GM21737 (cell line): ENCODE measurements at regions not wholly inside any gene's neighbourhood (a gene's known extent, or its start where the extent isn't known, plus 50 kb on each side); places are given as distances from the start of the nearest gene placed in this dataset.

Source experiments
- ATAC-seq: cut with Tn5 transposase; IDR thresholded peaks from one replicate; pipeline ENCODE4 v1.9.1; 2021; ENCODE audit warnings: mild to moderate bottlenecking, moderate library complexity; ENCODE audit not compliant: unreplicated experiment

- ATAC-seq = no peak
Observed at GRCh38 chr4:144202081-144202480, 61.6 kb upstream of the GYPA start.

- no peak for ATAC-seq
Observed at GRCh38 chr4:144203155-144203554, 62.6 kb upstream of the GYPA start.

- ATAC-seq = no peak
Observed at GRCh38 chr4:144204431-144204830, 63.9 kb upstream of the GYPA start.

- no peak for ATAC-seq
Observed at GRCh38 chr4:144206711-144207110, 66.2 kb upstream of the GYPA start.

GRCh38 chr4:144208074-144208473 lies 67.6 kb upstream of the GYPA start:
- ATAC-seq = no peak

- no peak for ATAC-seq
Observed at GRCh38 chr4:144209491-144209890, 69.0 kb upstream of the GYPA start.

GRCh38 chr4:144213371-144213770 lies 72.9 kb upstream of the GYPA start:
- ATAC-seq = no peak

GRCh38 chr4:144223149-144223548 lies 82.6 kb upstream of the GYPA start:
- ATAC-seq = no peak

GRCh38 chr4:144223661-144224060 lies 83.1 kb upstream of the GYPA start:
- ATAC-seq = no peak

- ATAC-seq = no peak
Observed at GRCh38 chr4:144259285-144259684, 118.8 kb upstream of the GYPA start.

- ATAC-seq = no peak
Observed at GRCh38 chr4:144267084-144267483, 126.6 kb upstream of the GYPA start.

GRCh38 chr4:144280688-144281087 lies 140.2 kb upstream of the GYPA start:
- no peak for ATAC-seq

GRCh38 chr4:144283526-144283925 lies 143.0 kb upstream of the GYPA start:
- ATAC-seq = no peak

- no peak for ATAC-seq
Observed at GRCh38 chr4:144284026-144284425, 143.5 kb upstream of the GYPA start.

GRCh38 chr4:144288011-144288903 lies 147.7 kb upstream of the GYPA start:
- peak; percentile 60 for ATAC-seq

GRCh38 chr4:144289667-144290428 lies 149.3 kb upstream of the GYPA start:
- ATAC-seq = no peak

GRCh38 chr4:144291164-144291563 lies 150.6 kb upstream of the GYPA start:
- ATAC-seq = no peak

- ATAC-seq = no peak
Observed at GRCh38 chr4:144294211-144294610, 153.7 kb upstream of the GYPA start.

GRCh38 chr4:144295286-144295995 lies 154.9 kb upstream of the GYPA start:
- no peak for ATAC-seq

- no peak for ATAC-seq
Observed at GRCh38 chr4:144296941-144297340, 156.4 kb upstream of the GYPA start.

GRCh38 chr4:144298519-144298918 lies 158.0 kb upstream of the GYPA start:
- ATAC-seq = no peak
